Fibroblast of pulmonary artery (primary cell): ENCODE measurements at regions not wholly inside any gene's neighbourhood (a gene's known extent, or its start where the extent isn't known, plus 50 kb on each side); places are given as distances from the start of the nearest gene placed in this dataset.

ENCODE experiments used
- DNase-seq: peaks from one replicate; pipeline ENCODE4 v3.0.0-alpha.2; 2010; ENCODE audit warnings: low read depth
- H3K4me3 ChIP-seq: replicated peaks from 2 replicates; pipeline ENCODE4 v1.5.1; 2011; ENCODE audit warnings: low read depth, mild to moderate bottlenecking, control low read depth, low read length, moderate library complexity
- TF ChIP-seq, protein P1 (sequence below): IDR thresholded peaks from 2 replicates; pipeline ENCODE4 v1.5.1; 2011; ENCODE audit warnings: mild to moderate bottlenecking, control low read depth, low read length, inconsistent platforms; ENCODE audit errors: missing control alignments

GRCh38 chr15:35871282-35871681 lies 325.3 kb upstream of the DPH6 start:
- no peak for DNase-seq
- TF ChIP-seq, protein P1, sequence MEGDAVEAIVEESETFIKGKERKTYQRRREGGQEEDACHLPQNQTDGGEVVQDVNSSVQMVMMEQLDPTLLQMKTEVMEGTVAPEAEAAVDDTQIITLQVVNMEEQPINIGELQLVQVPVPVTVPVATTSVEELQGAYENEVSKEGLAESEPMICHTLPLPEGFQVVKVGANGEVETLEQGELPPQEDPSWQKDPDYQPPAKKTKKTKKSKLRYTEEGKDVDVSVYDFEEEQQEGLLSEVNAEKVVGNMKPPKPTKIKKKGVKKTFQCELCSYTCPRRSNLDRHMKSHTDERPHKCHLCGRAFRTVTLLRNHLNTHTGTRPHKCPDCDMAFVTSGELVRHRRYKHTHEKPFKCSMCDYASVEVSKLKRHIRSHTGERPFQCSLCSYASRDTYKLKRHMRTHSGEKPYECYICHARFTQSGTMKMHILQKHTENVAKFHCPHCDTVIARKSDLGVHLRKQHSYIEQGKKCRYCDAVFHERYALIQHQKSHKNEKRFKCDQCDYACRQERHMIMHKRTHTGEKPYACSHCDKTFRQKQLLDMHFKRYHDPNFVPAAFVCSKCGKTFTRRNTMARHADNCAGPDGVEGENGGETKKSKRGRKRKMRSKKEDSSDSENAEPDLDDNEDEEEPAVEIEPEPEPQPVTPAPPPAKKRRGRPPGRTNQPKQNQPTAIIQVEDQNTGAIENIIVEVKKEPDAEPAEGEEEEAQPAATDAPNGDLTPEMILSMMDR: no peak
- no peak overlapping the region for H3K4me3 ChIP-seq

DNA sequence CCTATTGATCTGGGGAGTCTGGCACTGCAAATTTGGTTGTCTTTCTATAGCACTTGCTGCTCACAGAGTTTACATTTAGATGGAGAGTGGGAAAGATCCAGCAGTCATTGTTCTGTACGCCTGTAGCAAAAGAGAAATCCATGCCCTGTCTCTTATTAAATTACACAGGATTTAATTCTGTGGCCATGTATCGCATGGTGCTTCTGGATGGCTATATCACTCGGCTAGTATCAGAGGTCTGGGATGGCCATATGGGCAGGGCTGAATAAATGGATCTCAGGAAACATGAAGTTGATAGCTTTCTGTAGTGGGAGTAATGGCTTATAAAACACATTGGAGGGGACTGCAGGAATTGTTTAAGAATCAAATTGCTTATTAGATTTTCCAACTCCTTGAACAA lies 325.8 kb upstream of the DPH6 start:
- H3K4me3 ChIP-seq: no peak overlapping the region
- TF ChIP-seq, protein P1: no peak
- no peak for DNase-seq

DNA sequence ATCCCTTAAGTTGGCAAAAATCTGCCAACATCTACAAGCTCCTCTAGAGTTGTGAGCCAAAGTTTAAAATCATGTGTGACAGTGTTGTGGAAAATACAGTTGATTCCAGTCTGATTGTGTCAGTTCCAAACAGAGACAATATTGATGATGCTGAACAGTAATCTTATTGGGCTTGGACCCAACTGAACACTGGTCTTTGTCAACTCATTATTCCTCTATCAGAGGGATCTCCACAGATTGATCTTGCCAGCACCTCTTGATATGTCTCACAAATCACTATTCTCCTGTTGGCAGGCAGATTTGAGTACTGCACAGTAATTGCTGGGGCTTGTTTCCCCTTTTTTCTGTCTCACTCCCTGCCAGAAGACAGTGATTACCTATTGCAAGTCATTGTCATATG lies 326.6 kb upstream of the DPH6 start:
- H3K4me3 ChIP-seq: no peak overlapping the region
- TF ChIP-seq, protein P1: no peak
- no peak for DNase-seq

- no peak overlapping the region for H3K4me3 ChIP-seq
- peak; percentile 91 for DNase-seq
- TF ChIP-seq, protein P1: no peak
Observed at GRCh38 chr15:35874260-35874905, 328.4 kb upstream of the DPH6 start.

DNA sequence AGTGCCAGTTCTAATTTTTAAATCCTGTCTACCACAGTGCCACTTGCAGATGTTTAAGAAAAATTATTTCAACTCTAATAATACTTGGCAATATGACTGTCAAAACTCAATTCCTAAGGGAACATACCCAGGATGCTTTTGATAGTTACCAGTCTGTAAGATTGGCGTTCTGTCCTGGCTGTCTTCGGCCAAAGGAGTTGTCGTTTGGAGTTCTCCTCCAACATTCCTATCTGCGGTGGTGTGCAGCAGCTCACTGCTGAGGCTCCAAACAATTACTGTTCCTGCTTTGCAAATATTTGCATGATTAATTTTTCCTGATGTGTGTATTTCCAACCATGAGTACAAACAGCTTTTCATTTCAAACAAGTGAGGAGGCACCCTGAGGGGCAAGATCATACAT lies 330.8 kb upstream of the DPH6 start:
- no peak overlapping the region for H3K4me3 ChIP-seq
- TF ChIP-seq, protein P1: no peak
- DNase-seq: no peak

- TF ChIP-seq, protein P1: no peak
- H3K4me3 ChIP-seq: no peak overlapping the region
- DNase-seq: no peak
Observed at GRCh38 chr15:35880896-35881295, 334.9 kb upstream of the DPH6 start.

DNA sequence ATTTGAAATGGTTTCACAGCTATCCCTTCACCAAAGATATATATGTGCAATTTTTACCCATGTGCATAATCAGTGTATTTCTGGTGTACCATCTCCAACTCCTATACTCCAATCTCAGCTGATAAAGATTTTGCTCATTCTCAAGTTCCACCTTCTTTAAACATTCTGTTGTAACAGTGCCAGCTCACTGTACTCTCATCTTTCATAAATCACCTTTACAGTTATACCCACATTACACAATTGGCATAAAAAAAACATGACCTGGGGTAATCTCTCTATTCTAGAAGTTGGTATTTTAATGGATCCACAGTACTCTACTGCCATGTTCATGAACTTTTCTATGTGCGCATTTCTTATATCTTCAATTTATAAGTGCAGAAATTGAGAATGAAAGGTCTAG lies 339.9 kb upstream of the DPH6 start:
- H3K4me3 ChIP-seq: no peak overlapping the region
- DNase-seq: no peak
- TF ChIP-seq, protein P1: no peak
